MM.1S (cell line): ENCODE measurements at regions not wholly inside any gene's neighbourhood (a gene's known extent, or its start where the extent isn't known, plus 50 kb on each side); places are given as distances from the start of the nearest gene placed in this dataset.
"Not testable (repeated sequence)": the region's sequence is repeated elsewhere in the genome, so short reads cannot be mapped to it uniquely, and the experiment has no call there.

ENCODE experiments used
- CTCF ChIP-seq: fragments of 300-600 bp; sonication (generic); IDR thresholded peaks from 2 replicates; pipeline ENCODE4 v1.5.1; 2016; ENCODE audit warnings: antibody characterized with exemption, low read length, mixed read lengths
- EZH2 ChIP-seq: fragments of 300-600 bp; sonication (generic); optimal IDR thresholded peaks from 2 replicates; pipeline ENCODE3; 2017; ENCODE audit warnings: low read depth, mild to moderate bottlenecking, antibody characterized with exemption, low read length, mixed read lengths

DNA sequence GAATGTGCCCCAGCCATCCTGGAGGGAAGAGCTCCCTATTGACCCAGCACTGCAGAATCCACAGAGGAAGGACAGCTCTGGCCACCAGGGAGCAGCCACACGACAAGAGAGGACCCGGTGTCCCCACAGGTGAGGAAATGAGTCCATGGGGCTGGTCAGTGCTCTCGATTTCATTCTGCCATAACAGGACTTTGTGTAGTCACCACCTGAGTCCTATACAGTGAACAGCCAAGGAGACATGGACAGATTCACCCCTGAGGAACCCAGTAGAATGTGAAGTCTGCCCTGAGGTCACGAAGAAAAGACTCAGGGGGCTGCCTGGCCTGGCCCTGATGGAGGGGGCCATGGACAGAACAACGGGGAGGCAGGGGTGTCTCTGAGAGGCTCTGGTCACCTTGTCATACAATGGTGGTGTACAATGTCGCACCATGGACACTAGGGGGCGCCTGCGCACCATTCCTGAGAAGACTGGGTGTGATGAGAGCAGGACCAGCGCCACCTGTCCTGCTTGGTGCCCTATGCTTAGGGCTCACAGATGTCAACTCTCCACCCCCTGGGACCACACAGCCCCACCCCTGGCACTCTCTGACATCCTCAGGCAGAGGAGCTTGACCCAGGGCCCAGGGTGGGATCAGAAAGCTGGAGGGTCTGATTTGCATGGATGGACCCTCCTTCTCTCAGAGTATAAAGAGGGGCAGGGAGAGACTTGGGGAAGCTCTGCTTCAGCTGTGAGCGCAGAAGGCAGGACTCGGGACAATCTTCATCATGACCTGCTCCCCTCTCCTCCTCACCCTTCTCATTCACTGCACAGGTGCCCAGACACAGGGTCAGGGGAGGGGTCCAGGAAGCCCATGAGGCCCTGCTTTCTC is 77.4 kb downstream of the VPREB1 start:
- TF ChIP-seq EZH2, result not testable (repeated sequence)
- peak; percentile 85 for TF ChIP-seq CTCF
